CD14-positive monocyte (primary cell): ENCODE measurements at regions not wholly inside any gene's neighbourhood (a gene's known extent, or its start where the extent isn't known, plus 50 kb on each side); places are given as distances from the start of the nearest gene placed in this dataset.

Experiments
- DNase-seq, 3 donors: peaks; one replicate each; pipeline ENCODE4 v3.0.0-alpha.2; 2011 to 2022
- H2AFZ ChIP-seq: 2 replicates; pipeline ENCODE4 v1.6.0; 2012; ENCODE audit warnings: mild to moderate bottlenecking, low read depth, low read length, inconsistent platforms; ENCODE audit not compliant: insufficient read depth, poor library complexity, severe bottlenecking
- H3K27ac ChIP-seq, 2 donors: 1 replicate in 1 of 2; 2 replicates in 1 of 2; pipeline ENCODE4 v1.5.1; 2012 to 2013; ENCODE audit warnings: low read length in 2 of 2, control low read depth in 1 of 2, inconsistent platforms in 1 of 2, low read depth in 1 of 2, mild to moderate bottlenecking in 1 of 2
- H3K27me3 ChIP-seq, 2 donors: one replicate each; pipeline versions ENCODE4 v1.6.0 to v1.6.1; 2011 to 2013; ENCODE audit warnings: low read length in 2 of 2; ENCODE audit not compliant: control insufficient read depth in 2 of 2, insufficient read depth in 2 of 2
- H3K36me3 ChIP-seq, 2 donors: replicated peaks in 1 of 2; 1 replicate in 1 of 2; 2 replicates in 1 of 2; pipeline versions ENCODE4 v1.5.1 to v1.6.1; 2012 to 2013; ENCODE audit warnings: low read length in 2 of 2, control low read depth in 1 of 2, inconsistent platforms in 1 of 2, mild to moderate bottlenecking in 1 of 2; ENCODE audit not compliant: insufficient read depth in 2 of 2, control insufficient read depth in 1 of 2
- H3K4me1 ChIP-seq, 2 donors: 1 replicate in 1 of 2; 2 replicates in 1 of 2; pipeline versions ENCODE4 v1.5.1 to v1.6.1; 2012 to 2013; ENCODE audit warnings: low read length in 2 of 2, control low read depth in 1 of 2, inconsistent platforms in 1 of 2, mild to moderate bottlenecking in 1 of 2, moderate library complexity in 1 of 2; ENCODE audit not compliant: insufficient read depth in 2 of 2, control insufficient read depth in 1 of 2
- H3K4me2 ChIP-seq: replicated peaks from 2 replicates; pipeline ENCODE3; 2012; ENCODE audit warnings: low read length, moderate library complexity, mild to moderate bottlenecking; ENCODE audit not compliant: poor library complexity, severe bottlenecking; ENCODE audit errors: extremely low read depth
- H3K4me3 ChIP-seq, 3 experiments: fragments of 200-600 bp in 1 of 3; sonication (generic) in 1 of 3; replicated peaks in 1 of 3; 1 replicate in 2 of 3; 2 replicates in 1 of 3; pipeline ENCODE4 v1.5.1; 2011 to 2013; ENCODE audit warnings: low read length in 3 of 3, mild to moderate bottlenecking in 3 of 3, control low read depth in 2 of 3, low read depth in 2 of 3, inconsistent platforms in 1 of 3, moderate library complexity in 1 of 3
- H3K79me2 ChIP-seq: 2 replicates; pipeline ENCODE4 v1.6.0; 2012; ENCODE audit warnings: mild to moderate bottlenecking, control low read depth, inconsistent platforms, low read length, moderate library complexity; ENCODE audit not compliant: insufficient read depth
- H3K9ac ChIP-seq: 2 replicates; pipeline ENCODE4 v1.6.0; 2017; ENCODE audit warnings: low read length, mild to moderate bottlenecking; ENCODE audit not compliant: insufficient read depth, poor library complexity, severe bottlenecking
- H3K9me3 ChIP-seq, 2 donors: replicated peaks in 1 of 2; 1 replicate in 1 of 2; 2 replicates in 1 of 2; pipeline versions ENCODE4 v1.5.1 to v1.6.1; 2012 to 2013; ENCODE audit warnings: low read length in 2 of 2, control low read depth in 1 of 2; ENCODE audit not compliant: control insufficient read depth in 1 of 2, insufficient read depth in 1 of 2
- H4K20me1 ChIP-seq: 2 replicates; pipeline ENCODE4 v1.6.0; 2012; ENCODE audit warnings: mild to moderate bottlenecking, low read length, control low read depth, moderate library complexity; ENCODE audit not compliant: insufficient read depth
- H3K27ac Mint-ChIP-seq, 7 donors: one replicate each; pipeline ENCODE4 v1.8.0; 2020; ENCODE audit warnings: mild to moderate bottlenecking in 7 of 7, mixed read lengths in 7 of 7, moderate library complexity in 6 of 7, inconsistent platforms in 2 of 7
- H3K27me3 Mint-ChIP-seq, 3 donors: one replicate each; pipeline ENCODE4 v1.8.0; 2021 to 2022; ENCODE audit warnings: low read depth in 3 of 3, mild to moderate bottlenecking in 3 of 3, mixed read lengths in 3 of 3, moderate library complexity in 3 of 3, inconsistent platforms in 1 of 3
- H3K36me3 Mint-ChIP-seq, 2 donors: one replicate each; pipeline ENCODE4 v1.8.0; 2020; ENCODE audit warnings: mixed read lengths in 2 of 2, inconsistent platforms in 1 of 2, mild to moderate bottlenecking in 1 of 2
- H3K4me1 Mint-ChIP-seq: one replicate; pipeline ENCODE4 v1.8.0; 2020; ENCODE audit warnings: mild to moderate bottlenecking, mixed read lengths
- H3K4me3 Mint-ChIP-seq, 2 donors: one replicate each; pipeline ENCODE4 v1.8.0; 2020; ENCODE audit warnings: mild to moderate bottlenecking in 2 of 2, mixed read lengths in 2 of 2, moderate library complexity in 1 of 2
- H3K9me3 Mint-ChIP-seq, 7 donors: one replicate each; pipeline ENCODE4 v1.8.0; 2020 to 2022; ENCODE audit warnings: mixed read lengths in 7 of 7, mild to moderate bottlenecking in 6 of 7, moderate library complexity in 6 of 7, inconsistent platforms in 2 of 7
- WGBS: methylation state at CpG from one replicate; pipeline ENCODE4 v1.1.5; 2013; ENCODE audit warnings: missing lambda C conversion rate; ENCODE audit not compliant: insufficient coverage; 5-methylcytosine and 5-hydroxymethylcytosine counted together
- intact Hi-C, 2 donors: fragments of 100-400 bp; cut with micrococcal nuclease; formaldehyde crosslinking; loops; one replicate each; pipeline versions ENCODE4 v1.15.0 to v1.15.1; 2023
- TF ChIP-seq, protein P1 (sequence below): fragments of 200-600 bp; IDR thresholded peaks from one replicate; pipeline ENCODE4 v1.8.0; 2022; ENCODE audit warnings: antibody characterized with exemption, mild to moderate bottlenecking

DNA sequence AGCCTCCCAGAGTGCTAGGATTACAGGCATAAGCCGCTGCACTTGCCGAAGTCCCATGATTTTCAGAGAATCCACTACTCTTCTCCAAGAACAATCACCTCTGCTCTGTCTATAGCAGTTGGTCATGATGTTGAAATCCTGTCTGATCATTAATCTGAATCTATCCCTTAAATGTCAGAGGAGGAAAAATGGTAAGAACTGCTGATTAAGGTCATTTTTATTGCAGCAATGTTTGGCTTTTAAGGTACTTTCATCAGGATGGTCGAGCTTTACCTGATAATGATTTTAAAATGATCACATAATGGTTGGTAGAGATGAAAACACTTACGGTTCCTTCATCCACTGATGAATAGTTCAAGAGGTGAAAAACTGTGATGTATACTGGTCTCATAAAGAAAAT is 968.6 kb downstream of the TLE4 start:
- no peaks in the 10 kb centered on the region for H3K36me3 ChIP-seq
- no peaks in the 10 kb centered on the region for H3K27me3 ChIP-seq
- no CpG with 5 or more reads among the region's 4 CpGs for WGBS
- no peak overlapping the region for H3K27ac Mint-ChIP-seq
- H3K4me1 ChIP-seq = no peaks in the 10 kb centered on the region
- no peaks in the 10 kb centered on the region for H3K27me3 Mint-ChIP-seq
- no peaks in the 10 kb centered on the region for H3K36me3 Mint-ChIP-seq
- peaks cover 0 to 8% of the 10 kb centered on the region in 2 donors for H3K9me3 ChIP-seq
- no peak overlapping the region for H3K4me3 ChIP-seq
- no peak overlapping the region for H3K9ac ChIP-seq
- TF ChIP-seq, protein P1, sequence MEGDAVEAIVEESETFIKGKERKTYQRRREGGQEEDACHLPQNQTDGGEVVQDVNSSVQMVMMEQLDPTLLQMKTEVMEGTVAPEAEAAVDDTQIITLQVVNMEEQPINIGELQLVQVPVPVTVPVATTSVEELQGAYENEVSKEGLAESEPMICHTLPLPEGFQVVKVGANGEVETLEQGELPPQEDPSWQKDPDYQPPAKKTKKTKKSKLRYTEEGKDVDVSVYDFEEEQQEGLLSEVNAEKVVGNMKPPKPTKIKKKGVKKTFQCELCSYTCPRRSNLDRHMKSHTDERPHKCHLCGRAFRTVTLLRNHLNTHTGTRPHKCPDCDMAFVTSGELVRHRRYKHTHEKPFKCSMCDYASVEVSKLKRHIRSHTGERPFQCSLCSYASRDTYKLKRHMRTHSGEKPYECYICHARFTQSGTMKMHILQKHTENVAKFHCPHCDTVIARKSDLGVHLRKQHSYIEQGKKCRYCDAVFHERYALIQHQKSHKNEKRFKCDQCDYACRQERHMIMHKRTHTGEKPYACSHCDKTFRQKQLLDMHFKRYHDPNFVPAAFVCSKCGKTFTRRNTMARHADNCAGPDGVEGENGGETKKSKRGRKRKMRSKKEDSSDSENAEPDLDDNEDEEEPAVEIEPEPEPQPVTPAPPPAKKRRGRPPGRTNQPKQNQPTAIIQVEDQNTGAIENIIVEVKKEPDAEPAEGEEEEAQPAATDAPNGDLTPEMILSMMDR = no peak
- no peaks in the 10 kb centered on the region for H3K4me1 Mint-ChIP-seq
- H3K4me3 Mint-ChIP-seq = no peak overlapping the region
- H3K4me2 ChIP-seq = no peak overlapping the region
- H4K20me1 ChIP-seq = no peaks in the 10 kb centered on the region
- DNase-seq = no peak
- H3K9me3 Mint-ChIP-seq = peaks cover 0 to 21% (median 6%) of the 10 kb centered on the region in 7 donors
- no peak overlapping the region for H2AFZ ChIP-seq
- H3K79me2 ChIP-seq = no peaks in the 10 kb centered on the region
- no peak overlapping the region for H3K27ac ChIP-seq
- intact Hi-C loops = no loop called here

DNA sequence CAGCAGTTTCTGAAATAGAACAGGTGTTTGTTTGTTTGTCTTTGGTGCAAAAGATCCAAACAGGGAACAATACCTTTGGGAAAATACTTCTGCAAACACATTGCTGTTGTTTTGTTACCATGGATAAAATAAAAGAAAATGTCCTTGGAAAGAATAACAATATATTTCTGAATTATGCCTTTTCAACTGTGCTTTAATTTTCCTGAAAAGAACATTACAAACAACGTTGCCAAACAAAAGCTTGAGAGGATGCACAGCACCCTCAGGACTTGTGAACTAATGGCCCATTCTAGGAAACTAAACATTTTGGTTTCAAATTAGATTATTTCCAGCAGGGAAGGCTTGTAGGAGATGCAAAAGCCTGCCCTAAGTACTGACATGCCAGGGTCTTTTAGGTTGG is 967.2 kb downstream of the TLE4 start:
- no peak overlapping the region for H3K27ac Mint-ChIP-seq
- Histone ChIP-seq H4K20me1 (no peaks in the 10 kb centered on the region), H3K4me2 (no peak overlapping the region), H3K27ac (no peak overlapping the region), H3K4me3 (no peak overlapping the region), H3K9ac (no peak overlapping the region), H2AFZ (no peak overlapping the region), H3K9me3 (peaks cover 0 to 6% of the 10 kb centered on the region in 2 donors), H3K36me3 (no peaks in the 10 kb centered on the region), H3K27me3 (no peaks in the 10 kb centered on the region), H3K4me1 (no peaks in the 10 kb centered on the region), H3K79me2 (no peaks in the 10 kb centered on the region)
- 89% methylated on average over 1 of the region's 1 CpG for WGBS
- DNase-seq = no peak
- no peaks in the 10 kb centered on the region for H3K27me3 Mint-ChIP-seq
- peaks cover 2 to 19% (median 10%) of the 10 kb centered on the region in 7 donors for H3K9me3 Mint-ChIP-seq
- intact Hi-C loops = no loop called here
- H3K4me1 Mint-ChIP-seq = no peaks in the 10 kb centered on the region
- no peaks in the 10 kb centered on the region for H3K36me3 Mint-ChIP-seq
- TF ChIP-seq, protein P1 = no peak
- H3K4me3 Mint-ChIP-seq = no peak overlapping the region
